Prostate gland (tissue), 2 donors: ENCODE measurements at regions not wholly inside any gene's neighbourhood (a gene's known extent, or its start where the extent isn't known, plus 50 kb on each side); places are given as distances from the start of the nearest gene placed in this dataset.

Experiments
- POLR2A ChIP-seq: fragments of 450-650 bp; IDR thresholded peaks from one replicate; pipeline ENCODE4 v1.6.1; 2016; ENCODE audit warnings: antibody characterized with exemption, mild to moderate bottlenecking
- TF ChIP-seq, protein P1 (sequence below), 4 experiments: fragments of 200-600 bp in 2 of 4; fragments of 450-650 bp in 2 of 4; sonication (generic) in 2 of 4; IDR thresholded peaks; 1 replicate in 3 of 4; 2 replicates in 1 of 4; pipeline ENCODE4 v1.5.1; 2016 to 2019; ENCODE audit warnings: antibody characterized with exemption in 4 of 4, mild to moderate bottlenecking in 2 of 4, moderate library complexity in 2 of 4

DNA sequence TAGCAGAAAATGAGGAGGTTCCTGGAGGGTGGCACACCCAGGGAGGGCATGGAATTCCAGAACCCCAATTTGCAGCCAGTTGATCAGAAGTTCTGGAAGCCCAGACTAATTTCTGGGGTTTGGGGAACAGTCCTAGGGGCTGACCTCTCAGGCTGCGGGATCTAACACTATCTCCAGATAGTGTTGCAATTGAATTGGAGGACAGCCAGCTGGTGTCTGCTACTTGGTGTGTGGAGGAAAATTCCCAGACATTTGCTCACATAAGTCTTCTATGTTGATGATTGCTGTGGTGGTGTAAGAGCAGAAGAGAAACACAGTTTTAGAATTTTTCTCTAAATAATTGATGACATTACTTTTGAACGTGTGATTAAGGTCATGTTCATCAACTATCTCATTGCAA, 154.3 kb upstream of the RNPC3 start:
- no peak for TF ChIP-seq POLR2A
- TF ChIP-seq, protein P1, sequence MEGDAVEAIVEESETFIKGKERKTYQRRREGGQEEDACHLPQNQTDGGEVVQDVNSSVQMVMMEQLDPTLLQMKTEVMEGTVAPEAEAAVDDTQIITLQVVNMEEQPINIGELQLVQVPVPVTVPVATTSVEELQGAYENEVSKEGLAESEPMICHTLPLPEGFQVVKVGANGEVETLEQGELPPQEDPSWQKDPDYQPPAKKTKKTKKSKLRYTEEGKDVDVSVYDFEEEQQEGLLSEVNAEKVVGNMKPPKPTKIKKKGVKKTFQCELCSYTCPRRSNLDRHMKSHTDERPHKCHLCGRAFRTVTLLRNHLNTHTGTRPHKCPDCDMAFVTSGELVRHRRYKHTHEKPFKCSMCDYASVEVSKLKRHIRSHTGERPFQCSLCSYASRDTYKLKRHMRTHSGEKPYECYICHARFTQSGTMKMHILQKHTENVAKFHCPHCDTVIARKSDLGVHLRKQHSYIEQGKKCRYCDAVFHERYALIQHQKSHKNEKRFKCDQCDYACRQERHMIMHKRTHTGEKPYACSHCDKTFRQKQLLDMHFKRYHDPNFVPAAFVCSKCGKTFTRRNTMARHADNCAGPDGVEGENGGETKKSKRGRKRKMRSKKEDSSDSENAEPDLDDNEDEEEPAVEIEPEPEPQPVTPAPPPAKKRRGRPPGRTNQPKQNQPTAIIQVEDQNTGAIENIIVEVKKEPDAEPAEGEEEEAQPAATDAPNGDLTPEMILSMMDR (IDR thresholded peaks at IDR 0.05) = no peak
